ENCODE measurements at regions not wholly inside any gene's neighbourhood (a gene's known extent, or its start where the extent isn't known, plus 50 kb on each side); places are given as distances from the start of the nearest gene placed in this dataset.

GRCh38 chr3:106232956-106233355, 364.1 kb upstream of the CBLB start:
- H3K27me3 Mint-ChIP-seq (ENCODE audit: insufficient read depth, low read depth, poor library complexity): no peaks in the 10 kb centered on the region
- ATAC-seq: no peak
- Histone ChIP-seq H3K9me2 (ENCODE audit: insufficient read depth) (no peaks in the 10 kb centered on the region), H4K20me1 (replicated peaks; ENCODE audit: insufficient read depth) (no peaks in the 10 kb centered on the region), H2AFZ (no peak overlapping the region), H3K79me2 (replicated peaks; ENCODE audit: insufficient read depth) (no peaks in the 10 kb centered on the region), H3K36me3 (ENCODE audit: insufficient read depth) (no peaks in the 10 kb centered on the region), H3K4me3 (no peak overlapping the region), H3K4me1 (ENCODE audit: insufficient read depth) (no peaks in the 10 kb centered on the region), H3K4me2 (no peak overlapping the region), H3K27me3 (ENCODE audit: insufficient read depth) (no peaks in the 10 kb centered on the region), H3K27ac (ENCODE audit: low read depth) (no peak overlapping the region), H3F3A (replicated peaks; ENCODE audit: low read depth) (no peaks in the 10 kb centered on the region)
- no peak overlapping the region for H3K4me3 Mint-ChIP-seq
- no peak overlapping the region for H3K27ac Mint-ChIP-seq
- H3K4me1 Mint-ChIP-seq: no peaks in the 10 kb centered on the region
- no peak for DNase-seq (ENCODE audit: low spot score)
- TF ChIP-seq EZH2phosphoT487 (IDR thresholded peaks at IDR 0.05; ENCODE audit: unreplicated experiment) (no peak), ZNF331 (CRISPR knock-in tag; IDR thresholded peaks at IDR 0.05; ENCODE audit: low read depth) (no peak), STAT1 (IDR thresholded peaks at IDR 0.05; ENCODE audit: unreplicated experiment) (no peak), ETS1 (IDR thresholded peaks at IDR 0.05) (no peak), EZH2 (IDR thresholded peaks at IDR 0.05; ENCODE audit: low read depth, unreplicated experiment) (no peak), JUNB (IDR thresholded peaks at IDR 0.05; ENCODE audit: unreplicated experiment) (no peak), ZNF114 (CRISPR knock-in tag; IDR thresholded peaks at IDR 0.05) (no peak), REST (IDR thresholded peaks at IDR 0.05; ENCODE audit: unreplicated experiment) (no peak), CTCF (conservative IDR thresholded peaks at IDR 0.05; ENCODE audit: low read depth in 2 of 2) (no peak), NANOG (IDR thresholded peaks at IDR 0.05; ENCODE audit: borderline replicate concordance) (no peak), ZNF462 (CRISPR knock-in tag; IDR thresholded peaks at IDR 0.05) (no peak)
- H3K9me3 Mint-ChIP-seq: peaks cover 12% of the 10 kb centered on the region
- H3K36me3 Mint-ChIP-seq (ENCODE audit: low read depth): peaks cover 6% of the 10 kb centered on the region

All from GM23338 (cell line).